Fibroblast of skin of right quadriceps (primary cell): ENCODE measurements at regions not wholly inside any gene's neighbourhood (a gene's known extent, or its start where the extent isn't known, plus 50 kb on each side); places are given as distances from the start of the nearest gene placed in this dataset.

Experiments
- DNase-seq: peaks from one replicate; pipeline ENCODE4 v3.0.0-alpha.2; 2013

DNA sequence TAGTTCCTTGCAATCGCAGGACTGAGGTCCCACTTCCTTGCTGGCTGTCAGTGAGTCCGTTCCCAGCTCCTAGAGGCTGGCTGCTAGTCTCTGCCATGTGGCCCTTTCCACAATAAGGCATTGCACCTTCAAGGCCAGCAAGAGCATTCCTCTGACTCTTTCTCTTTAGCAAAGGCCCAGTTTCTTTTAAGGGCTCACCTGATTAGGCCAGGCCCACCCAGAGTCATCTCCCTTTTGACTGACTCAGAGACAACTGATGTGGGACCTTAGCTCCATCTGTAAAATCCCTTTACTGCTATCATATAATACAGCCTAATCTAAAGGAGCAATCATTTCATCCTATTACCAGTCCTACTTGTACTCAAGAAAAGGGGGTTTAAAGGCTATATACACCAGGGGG is 278.2 kb downstream of the SLC4A3 start:
- DNase-seq = no peak

DNA sequence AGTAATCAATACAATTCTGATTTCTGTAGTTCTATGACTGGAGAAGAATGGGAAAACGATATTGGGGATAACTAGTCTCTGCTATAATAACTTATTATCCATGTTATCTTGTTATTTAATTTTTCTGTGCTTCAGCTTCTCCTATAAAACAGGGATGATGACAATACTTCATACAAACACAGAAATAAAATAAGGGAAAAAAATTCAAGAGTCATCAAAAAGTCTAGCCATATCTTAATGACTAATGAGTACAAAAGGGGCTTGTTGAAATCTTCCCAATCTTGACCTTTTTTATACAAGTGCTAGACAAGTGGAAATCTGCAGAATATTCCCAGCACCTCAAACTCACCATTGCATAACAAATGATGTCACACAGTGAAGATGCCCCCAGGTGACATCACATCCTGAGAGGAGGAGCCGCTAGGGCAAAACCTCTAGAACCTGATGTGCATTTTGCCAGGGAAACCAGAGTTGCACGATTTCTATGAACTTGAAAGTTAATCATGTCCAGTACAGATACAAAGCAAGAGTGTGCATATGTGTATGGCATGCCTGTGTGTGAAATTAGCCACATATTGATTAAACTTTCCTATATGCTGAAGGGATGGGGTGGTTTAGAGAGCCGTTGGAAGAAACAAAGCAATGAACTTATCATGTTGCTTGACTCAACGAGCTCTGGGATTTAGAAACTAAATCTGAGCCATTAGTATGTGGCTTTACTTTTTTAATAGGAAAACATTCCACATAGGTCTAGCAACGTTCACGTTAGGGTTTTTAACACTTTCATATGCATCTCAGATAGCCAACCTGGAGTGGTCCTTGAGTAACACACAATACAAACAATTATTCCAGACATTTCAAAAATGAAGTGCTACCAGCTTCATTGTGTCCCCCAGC is 278.9 kb downstream of the SLC4A3 start:
- DNase-seq = peak; percentile 18

DNA sequence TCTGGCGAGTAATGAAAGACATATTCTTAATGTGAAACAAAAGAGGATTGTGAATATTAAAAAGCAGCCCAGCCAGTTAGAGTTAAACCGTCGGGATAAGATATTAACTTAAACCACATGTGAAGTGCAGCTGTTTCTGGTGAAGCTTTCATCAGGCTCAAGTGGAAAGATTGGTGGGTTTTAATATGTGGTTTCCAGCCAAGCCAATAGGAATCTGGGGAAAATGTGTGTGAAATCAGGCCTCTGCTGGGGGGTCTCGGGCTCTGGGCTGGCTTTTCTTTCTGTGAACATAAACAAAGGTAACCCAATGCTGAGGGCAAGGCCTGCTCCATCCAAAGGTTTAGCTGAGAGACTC is 279.6 kb downstream of the SLC4A3 start:
- peak; percentile 34 for DNase-seq

DNA sequence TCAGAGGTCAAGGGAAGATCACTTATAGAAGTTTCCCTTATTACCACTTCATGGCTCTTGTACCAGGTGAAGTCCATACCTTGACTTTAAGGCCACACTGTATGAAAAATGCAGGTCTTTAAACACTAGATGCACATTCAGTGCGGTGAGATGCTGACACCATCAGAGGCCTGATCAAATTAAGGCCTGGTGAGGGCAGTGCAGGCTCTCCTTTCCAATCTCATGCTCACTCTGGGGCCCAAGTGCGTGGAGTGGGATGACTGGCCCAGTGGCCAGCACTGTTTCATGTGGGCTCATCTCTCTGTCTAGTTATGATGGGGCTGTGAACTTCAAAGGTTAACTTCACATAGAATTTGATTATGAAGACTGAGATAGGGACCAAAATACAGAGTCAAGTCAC is 281.1 kb downstream of the SLC4A3 start:
- no peak for DNase-seq

DNA sequence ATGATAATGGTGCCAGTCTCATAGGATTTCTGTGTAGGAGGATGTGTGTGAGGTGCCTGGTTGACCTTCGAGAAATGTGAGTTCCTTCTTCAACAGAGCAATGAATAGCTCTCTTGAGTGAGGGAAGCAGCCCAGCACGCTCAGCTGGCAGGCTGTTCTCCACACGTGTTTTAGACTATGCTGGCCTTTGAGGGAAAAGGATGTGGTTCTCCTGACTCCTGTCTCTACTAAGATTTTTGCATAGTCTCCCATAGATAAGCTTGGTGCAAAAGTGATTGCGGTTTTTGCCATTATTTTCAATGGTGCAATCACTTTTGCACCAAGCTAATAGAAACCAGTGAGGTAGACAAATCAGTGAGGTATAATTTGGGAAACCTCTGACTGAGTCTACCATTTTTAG is 284.1 kb downstream of the SLC4A3 start:
- no peak for DNase-seq

DNA sequence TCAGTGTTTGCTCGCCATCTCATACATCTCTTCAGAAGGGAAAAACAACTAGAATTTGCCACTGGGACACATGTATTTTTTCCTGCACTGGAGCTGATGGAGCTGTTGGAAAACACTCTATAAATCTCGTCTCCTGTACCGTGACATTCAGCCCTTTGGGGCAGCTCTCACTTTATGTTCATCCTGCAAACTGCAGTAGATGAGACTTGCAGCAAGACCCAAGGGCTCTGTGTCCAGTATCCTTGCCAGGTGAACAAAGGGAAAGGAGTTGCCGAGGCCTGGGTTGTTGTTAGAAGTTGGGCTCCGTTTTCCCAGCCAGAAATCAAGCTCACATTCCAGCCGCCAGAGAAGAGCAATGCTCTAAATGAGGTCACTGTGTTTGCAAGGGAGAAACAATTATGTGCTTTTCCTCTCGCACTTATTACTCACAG is 285.1 kb downstream of the SLC4A3 start:
- peak; percentile 58 for DNase-seq

DNA sequence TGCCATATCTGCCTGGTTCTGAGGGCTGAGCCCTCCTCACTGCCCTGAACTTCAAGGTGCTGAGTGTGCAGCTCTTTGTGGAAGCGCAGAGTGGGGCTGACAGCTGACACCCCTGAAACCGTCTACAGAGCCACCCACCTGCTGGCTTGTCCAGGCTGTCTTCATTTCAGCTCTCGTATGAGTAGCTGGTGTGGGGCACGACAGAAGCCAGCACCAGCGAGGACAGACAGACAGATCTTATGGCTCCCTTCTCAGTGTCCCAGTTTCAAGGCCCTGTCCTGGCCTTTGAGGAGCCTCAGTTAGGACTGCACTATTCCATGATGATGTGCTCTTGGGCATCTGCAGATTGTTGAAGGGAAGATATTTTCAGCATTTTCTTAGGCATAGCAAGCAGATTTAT is 287.1 kb downstream of the SLC4A3 start:
- DNase-seq = no peak

DNA sequence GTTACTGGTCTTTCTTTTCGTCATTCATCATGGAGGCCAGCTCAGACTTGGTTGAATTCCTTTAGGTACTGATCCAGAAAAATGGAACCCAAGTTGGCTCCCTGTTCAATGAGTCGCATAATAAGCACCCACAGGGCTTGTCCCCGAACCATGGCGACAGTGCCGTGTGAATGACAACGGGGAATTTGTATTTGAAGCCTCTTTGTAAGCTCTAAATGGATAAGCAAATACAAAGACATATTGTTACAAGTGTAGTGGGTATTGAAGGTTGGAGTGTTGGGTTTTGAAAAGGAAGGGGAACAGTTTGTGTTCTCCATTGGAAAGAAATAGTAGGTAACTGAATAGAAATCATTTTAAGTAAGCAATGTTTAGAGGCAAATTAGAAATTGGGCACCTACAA is 288.9 kb downstream of the SLC4A3 start:
- DNase-seq = no peak

DNA sequence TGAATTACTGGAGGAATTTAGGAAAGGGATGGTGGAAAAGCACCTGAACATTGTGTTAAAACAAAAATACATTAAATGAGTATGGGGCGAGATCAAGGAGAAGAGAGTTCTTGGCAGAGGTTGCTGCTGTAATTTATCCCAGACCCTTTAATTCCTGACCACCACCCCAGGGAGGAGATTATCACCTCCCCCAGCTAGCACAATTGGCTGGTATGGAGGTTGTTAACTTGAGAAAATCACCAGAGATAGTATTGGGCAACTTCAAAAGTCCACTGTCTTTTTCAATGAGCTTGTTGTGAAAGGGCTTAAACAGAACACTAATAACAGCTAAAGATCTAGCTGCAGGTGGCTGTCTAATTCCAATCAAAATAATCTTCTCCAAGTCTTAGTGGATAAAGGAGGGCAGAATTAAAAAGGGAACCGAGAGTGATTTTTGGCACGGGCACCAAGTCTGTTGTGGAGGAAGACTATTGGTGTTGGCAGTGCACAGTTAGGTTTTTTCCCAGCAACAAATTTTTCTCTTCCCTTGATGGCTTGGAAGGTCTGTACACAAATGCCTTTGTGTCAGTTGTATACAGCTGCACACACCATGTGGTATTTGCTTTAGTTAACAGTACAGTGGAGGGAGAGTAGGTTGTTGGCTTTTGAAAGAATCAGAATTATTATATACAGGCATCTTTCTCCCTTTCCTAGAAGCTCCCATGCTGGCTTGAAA is 289.5 kb downstream of the SLC4A3 start:
- no peak for DNase-seq

DNA sequence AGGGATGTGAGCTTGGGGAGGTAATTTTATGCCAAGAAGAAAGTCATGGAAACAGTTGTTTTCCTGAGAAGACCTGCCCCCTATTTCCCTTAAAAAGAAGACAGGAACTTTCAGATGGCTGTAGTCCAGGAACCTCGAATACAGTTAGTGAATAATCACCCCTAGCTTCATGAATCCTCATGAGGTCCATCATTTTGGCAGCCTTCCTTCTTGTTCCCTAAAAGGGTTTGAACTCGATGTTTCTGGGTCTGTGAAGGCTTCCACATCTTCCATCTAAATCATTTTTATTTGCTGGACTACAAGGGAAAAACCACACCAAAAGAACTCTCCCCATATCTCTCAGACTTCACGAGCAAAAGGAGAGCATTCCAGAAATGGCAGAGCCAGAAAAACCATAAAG is 290.8 kb downstream of the SLC4A3 start:
- peak; percentile 17 for DNase-seq

DNA sequence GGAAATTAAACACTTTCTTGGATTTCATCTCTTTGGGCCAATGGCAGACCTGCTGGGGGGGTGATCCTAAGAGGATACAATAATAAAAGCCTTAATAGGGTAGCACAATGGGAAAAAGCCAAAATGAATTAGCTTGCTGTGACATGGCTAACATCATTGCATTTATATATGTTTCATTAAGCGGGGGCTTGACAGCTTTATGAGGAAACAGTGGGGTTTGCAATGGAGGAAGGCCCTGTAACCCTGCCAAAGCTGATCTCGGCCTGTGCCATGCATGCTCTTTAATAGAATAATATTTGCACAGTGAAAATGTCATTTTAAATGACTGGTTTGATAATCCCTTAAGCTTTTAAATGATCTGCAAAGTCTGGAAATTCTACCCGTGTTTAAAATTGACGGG is 291.5 kb downstream of the SLC4A3 start:
- DNase-seq = no peak

DNA sequence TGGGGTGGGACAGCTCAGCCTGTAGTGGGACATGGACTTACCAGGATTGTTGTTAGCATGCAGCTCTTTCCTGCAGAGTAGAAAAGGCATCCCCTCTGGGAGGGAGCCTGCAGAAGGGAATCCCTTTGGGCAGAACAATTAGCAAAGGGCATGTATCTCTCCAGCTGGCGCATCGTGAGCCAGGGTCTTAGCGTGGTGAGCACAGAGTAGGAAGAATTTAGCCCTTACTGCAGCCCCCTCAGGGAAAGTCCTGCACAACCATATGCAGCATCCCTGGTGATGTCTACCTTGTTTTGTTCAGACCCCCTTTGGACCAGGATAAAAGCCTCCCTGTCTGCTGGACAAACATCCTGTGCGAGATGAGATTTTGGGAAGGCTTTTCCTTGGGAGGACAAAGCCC is 292.1 kb downstream of the SLC4A3 start:
- DNase-seq = no peak

DNA sequence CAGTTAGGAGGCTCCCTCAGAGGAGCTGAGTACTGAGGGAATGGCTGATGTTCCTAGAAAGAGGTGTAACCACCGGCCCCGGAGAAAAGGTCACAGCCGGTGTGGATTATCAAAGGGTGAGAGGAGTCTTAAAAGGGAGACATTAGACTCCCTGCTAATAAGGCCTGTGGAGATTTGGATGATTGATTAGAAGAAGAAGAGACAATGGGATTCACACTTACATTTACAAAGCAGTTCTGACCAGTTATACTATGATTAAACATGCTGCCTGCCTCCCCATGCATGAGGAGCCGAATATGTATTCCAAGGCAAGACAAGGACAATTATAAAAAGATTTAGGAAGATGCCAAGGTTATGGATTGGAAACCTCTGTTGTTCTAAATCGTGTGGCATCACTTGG is 302.4 kb downstream of the SLC4A3 start:
- DNase-seq = no peak

DNA sequence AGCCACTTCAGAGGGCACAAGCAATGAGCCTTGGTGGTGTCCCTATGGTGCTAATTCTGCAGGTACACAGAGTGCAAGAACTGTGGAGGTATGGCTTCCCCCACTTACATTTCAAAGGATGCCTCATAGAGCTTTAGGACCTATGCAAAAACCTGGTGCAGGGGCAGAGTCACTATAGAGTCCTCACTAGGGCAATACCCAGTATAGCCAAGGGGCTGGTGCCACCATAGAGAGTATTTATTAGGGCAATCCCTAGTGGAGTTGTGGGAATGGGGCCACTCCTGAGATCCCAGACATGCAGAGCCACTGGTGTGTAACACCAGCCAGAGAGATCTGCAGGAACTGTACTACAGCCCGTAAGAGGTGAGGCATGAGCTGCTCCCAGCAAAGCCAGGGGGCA is 312.2 kb downstream of the SLC4A3 start:
- DNase-seq = no peak

DNA sequence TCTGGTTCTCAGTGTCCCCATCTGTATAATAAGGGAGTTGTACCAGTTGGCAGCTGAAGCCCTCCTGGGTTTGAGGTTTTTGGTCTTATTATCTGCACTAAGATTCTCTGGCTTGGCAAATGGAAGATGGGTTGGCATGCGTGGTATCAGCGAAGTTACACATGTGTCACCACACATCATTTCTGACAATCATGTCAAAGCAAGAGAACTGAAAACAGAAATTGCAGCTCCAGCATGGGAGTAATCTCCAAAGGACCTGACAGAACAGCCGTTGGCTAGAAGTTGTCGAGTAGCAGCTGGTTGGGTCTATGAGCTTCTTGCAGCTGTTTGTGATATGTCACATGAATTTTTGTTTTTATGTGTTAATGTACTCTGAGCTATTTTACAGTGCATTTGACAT is 317.4 kb downstream of the SLC4A3 start:
- no peak for DNase-seq

DNA sequence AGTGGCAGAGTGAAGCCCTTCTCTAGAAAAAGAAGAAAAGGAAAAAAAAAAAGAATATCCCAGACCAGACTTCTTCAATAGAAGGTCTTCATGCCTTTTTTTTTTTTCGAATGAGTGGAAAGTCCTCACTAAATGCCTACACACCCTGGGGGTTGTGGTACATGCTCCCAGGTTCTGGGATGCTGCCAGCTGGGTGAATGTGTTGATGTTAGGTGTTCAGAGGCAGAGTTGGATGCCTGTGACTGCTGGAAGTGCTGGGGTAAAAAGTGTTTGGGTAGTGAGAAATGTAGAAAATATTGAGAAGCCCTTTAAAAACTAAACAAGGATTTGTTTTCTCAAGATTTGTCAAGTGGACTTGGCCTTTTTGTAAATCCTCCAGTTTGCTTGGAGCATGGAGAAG is 318.6 kb downstream of the SLC4A3 start:
- no peak for DNase-seq

DNA sequence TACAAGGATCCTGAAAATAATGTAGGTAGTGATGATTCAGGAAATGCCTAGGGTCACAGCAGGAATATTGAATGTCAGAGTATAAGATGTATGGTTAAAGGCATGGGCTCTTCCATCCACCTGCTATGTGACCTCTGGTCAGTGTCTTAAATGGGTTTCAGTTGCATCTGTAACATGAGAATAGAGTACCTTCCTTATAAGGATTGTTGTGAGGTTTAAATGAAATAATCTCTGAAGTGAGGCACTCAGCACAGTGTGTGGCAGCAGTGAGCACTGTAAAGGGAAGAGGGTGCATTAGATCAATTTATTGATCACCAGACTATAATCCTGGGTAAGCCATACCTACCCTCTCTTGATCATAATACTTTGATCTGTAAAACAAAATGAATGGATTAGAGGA is 319.1 kb downstream of the SLC4A3 start:
- no peak for DNase-seq

DNA sequence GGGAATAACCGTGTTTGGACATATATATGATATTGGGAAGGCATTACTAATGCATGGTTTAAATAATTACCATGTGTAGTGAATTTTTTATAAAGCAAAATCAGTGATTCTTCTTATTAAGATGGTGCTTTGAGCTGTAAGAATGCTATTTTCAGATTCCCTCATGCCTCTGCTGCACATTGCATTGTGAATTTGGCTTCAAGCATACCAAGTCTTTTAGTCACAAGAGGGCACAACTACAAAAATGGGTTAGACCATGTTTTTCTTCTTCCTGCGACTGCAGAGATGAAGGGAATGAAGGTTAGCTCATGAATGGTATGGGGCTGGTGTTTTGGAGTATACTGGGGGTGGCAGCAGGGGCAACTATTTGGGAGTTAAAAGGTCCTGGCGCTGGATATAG is 320.1 kb downstream of the SLC4A3 start:
- DNase-seq = peak; percentile 17

DNA sequence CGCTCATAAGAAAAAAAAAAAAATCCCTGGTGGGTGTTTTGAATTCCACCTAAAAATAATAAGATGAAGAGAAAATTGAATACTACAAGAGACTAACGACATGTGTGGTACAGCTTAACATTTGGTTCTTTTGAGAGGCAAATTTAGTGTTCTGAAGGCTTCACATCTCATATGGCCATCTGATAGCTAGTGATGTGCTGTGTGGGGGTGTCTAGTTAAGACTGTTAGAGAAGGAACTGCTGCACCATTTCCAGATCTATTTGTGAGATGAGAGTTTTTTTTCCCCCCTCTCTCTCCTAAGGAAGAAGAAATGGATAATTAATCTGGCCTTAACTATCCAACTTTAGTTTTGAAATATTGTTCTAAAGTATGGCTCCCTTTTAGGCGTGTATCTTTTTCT is 321.6 kb downstream of the SLC4A3 start:
- no peak for DNase-seq

DNA sequence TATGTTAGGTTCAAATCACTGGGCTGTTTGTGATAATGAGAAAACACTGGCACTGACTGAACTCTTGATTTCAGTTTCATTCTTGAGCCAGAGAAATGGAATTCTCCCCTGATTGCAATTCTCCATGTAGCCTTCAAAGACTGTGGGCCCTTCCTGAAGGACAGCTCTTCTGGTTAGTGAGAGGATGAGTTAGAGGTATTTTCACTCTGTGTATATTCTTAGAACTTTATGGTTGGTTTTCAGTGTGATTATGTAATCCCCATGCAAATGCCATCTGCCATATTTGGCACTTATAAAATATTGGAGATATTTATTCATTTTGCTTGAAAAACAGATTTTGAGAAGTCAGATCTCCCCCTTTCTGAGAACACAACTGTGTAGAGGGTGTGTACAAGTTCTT is 323.7 kb downstream of the SLC4A3 start:
- no peak for DNase-seq

DNA sequence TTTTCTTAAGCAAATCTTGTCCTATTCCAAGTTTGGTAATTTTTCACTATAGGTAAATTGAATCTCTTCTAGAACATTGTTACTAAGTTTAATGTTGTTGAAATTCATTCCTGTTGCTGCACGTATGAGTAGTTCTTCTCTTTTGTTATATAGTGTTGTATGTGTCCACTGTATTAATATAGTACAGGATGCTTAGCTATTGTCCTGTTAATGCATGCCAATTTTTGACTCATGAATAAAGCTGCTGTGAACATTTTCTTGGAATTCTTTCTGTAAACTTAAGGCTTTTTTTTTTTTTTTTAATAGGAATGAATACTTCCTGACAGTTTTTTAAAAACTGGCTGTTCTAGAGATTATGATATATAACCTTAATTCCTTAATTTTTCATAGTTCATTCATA is 326.9 kb downstream of the SLC4A3 start:
- DNase-seq = peak; percentile 19

DNA sequence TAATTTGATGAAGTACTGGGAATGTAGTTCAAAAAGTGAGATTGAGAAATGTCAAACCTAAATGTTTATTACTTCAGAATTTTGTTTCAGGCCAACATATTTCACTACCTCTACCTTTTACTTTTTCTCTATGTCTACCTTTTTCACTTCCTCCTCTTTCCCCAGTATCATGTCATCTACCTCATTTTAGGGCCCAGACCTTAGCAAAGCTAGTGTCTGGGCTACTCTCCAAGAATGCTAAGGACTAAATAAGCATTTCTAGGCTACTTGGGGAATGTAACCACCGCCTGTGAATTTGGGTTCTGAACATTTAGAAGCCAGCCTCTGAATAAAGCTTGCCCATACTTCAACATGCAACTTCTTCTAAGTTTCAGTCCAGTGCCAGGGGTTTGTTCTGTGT is 330.4 kb downstream of the SLC4A3 start:
- DNase-seq = no peak

DNA sequence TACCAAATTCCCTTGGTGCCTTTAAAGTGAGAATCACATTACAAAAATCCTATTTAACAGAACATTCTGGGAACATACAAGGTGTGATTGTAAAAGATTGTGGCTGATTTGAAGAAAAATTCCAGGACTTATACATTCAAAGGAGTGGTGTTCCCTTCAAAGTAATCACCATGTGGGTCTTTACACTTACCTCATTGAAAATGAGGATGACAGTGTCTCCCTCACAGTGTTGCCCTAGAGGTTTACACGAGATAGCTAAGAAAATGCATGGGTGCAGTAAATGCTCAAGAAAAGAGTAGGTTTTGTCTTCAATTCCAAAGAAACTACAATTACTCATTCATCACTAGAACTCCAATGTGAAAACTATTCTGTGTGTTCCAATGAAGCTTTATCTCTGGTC is 331.5 kb downstream of the SLC4A3 start:
- no peak for DNase-seq

DNA sequence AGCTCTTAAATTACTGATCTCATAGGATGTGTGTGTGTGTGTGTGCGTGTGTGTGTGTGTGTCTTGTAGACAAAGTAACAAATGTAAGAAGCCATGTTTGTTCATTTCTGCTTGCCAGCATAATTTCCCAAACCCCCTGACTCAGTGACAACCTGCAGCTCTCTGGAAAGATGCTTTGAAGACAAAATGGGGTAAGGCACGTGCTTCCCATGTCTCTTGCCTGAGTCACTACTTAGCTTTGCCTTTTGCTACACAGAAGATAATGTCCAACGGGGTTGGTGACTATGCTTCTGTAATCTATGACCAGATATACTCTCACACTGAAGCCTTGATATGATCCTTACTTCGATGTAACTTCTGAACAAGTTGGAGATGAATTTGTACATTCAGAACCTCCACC is 332.0 kb downstream of the SLC4A3 start:
- no peak for DNase-seq
